MCF 10A (cell line): ENCODE measurements at regions not wholly inside any gene's neighbourhood (a gene's known extent, or its start where the extent isn't known, plus 50 kb on each side); places are given as distances from the start of the nearest gene placed in this dataset.

Source experiments
- BruUV-seq: library from RNA; stranded (reverse); fragments of 400-500 nt; replicated peaks from 2 replicates; lab custom pipeline; 2021; lab: Mats Ljungman, UMichigan
- CTCF ChIA-PET: fragments of 300-600 bp; sonication (Branson Sonifier 250); formaldehyde crosslinking; extraction: SDS; loops from one replicate; lab custom pipeline; 2021; ENCODE audit warnings: antibody characterized with exemption, inconsistent platforms; lab: Yijun Ruan, JAX
- POLR2A ChIA-PET: fragments of 300-600, 350-650 bp; sonication (Branson Sonifier 250); formaldehyde crosslinking; extraction: SDS; loops from one replicate; lab custom pipeline; 2020; ENCODE audit warnings: antibody characterized with exemption, inconsistent platforms; lab: Yijun Ruan, JAX
- DNase-seq: peaks from one replicate; pipeline ENCODE4 v3.0.0-alpha.2; 2018; ENCODE audit not compliant: unreplicated experiment
- H3K27ac Mint-ChIP-seq: one replicate; pipeline ENCODE4 v1.8.0; 2022; ENCODE audit warnings: mild to moderate bottlenecking, low read depth, mixed read lengths; ENCODE audit not compliant: unreplicated experiment
- H3K27me3 Mint-ChIP-seq: one replicate; pipeline ENCODE4 v1.8.0; 2022; ENCODE audit warnings: mixed read lengths; ENCODE audit not compliant: insufficient read depth, unreplicated experiment
- H3K36me3 Mint-ChIP-seq: one replicate; pipeline ENCODE4 v1.8.0; 2022; ENCODE audit warnings: mild to moderate bottlenecking, moderate library complexity, mixed read lengths; ENCODE audit not compliant: insufficient read depth, unreplicated experiment
- H3K4me1 Mint-ChIP-seq: one replicate; pipeline ENCODE4 v1.8.0; 2022; ENCODE audit warnings: mixed read lengths; ENCODE audit not compliant: insufficient read depth, unreplicated experiment
- H3K4me3 Mint-ChIP-seq: one replicate; pipeline ENCODE4 v1.8.0; 2022; ENCODE audit warnings: mild to moderate bottlenecking, moderate library complexity, mixed read lengths; ENCODE audit not compliant: unreplicated experiment
- H3K9me3 Mint-ChIP-seq: one replicate; pipeline ENCODE4 v1.8.0; 2022; ENCODE audit warnings: mixed read lengths; ENCODE audit not compliant: unreplicated experiment
- intact Hi-C: fragments of 100-400 bp; cut with micrococcal nuclease; formaldehyde crosslinking; loops from 2 replicates; pipeline ENCODE4 v1.14.1; 2022
- TF ChIP-seq, protein P1 (sequence below): fragments of 200-600 bp; IDR thresholded peaks from one replicate; pipeline ENCODE4 v1.8.0; 2022; ENCODE audit warnings: antibody characterized with exemption, mild to moderate bottlenecking; ENCODE audit not compliant: unreplicated experiment

DNA sequence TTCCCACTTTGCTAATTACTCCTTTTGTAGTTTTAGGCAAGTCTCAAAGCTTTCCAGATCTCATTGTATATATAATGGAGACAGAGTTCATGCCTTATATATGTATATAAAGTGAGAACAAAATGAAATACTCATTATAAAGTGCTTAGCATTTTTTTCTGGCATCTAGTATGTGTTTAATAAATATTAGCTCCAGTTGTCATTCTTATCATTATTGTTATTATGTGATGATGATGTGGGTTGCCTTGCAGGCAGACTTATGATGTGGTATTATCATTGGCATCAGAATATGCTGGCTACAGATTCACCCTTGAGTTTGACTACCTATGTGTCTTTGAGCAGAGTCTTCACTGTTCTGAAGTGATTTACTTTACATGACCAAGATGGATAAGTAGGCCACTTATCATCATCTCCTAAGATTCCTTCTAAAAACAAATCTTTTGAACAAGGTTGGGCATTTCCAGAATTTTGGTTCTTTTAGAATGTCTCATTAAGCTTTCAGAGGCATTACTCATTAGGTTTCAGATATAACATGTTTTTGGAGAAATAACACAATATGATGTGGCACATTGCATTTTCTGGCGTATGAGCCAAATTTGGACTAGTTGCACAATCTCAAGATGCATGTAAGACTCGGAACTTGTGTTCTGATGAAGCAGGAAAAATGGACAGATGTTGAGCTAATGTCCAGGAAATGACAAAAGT lies 145.6 kb upstream of the TNC start:
- BruUV-seq, result no TSS peak
- Mint-ChIP-seq H3K36me3 (peaks cover 7% of the 10 kb centered on the region), H3K4me3 (no peak overlapping the region), H3K27me3 (no peaks in the 10 kb centered on the region), H3K9me3 (no peaks in the 10 kb centered on the region), H3K27ac (peak overlapping the region; percentile 52), H3K4me1 (peaks cover 45% of the 10 kb centered on the region)
- intact Hi-C loops, result loop anchor here (2.0 to 10.0 kb wide), 2 partner anchors 111 to 147 kb away; no protein-coding TSS in a partner anchor
- ChIA-PET CTCF (interaction anchor here (0.6 kb wide), 3 partner anchors 42 to 1881 kb away, joined by 3 to 4 read pairs (median 3); no protein-coding TSS in a partner anchor), POLR2A (interaction anchor here (0.7 kb wide), 1 partner anchor 205 kb away, joined by 3 read pairs; no protein-coding TSS in a partner anchor)
- TF ChIP-seq, protein P1, sequence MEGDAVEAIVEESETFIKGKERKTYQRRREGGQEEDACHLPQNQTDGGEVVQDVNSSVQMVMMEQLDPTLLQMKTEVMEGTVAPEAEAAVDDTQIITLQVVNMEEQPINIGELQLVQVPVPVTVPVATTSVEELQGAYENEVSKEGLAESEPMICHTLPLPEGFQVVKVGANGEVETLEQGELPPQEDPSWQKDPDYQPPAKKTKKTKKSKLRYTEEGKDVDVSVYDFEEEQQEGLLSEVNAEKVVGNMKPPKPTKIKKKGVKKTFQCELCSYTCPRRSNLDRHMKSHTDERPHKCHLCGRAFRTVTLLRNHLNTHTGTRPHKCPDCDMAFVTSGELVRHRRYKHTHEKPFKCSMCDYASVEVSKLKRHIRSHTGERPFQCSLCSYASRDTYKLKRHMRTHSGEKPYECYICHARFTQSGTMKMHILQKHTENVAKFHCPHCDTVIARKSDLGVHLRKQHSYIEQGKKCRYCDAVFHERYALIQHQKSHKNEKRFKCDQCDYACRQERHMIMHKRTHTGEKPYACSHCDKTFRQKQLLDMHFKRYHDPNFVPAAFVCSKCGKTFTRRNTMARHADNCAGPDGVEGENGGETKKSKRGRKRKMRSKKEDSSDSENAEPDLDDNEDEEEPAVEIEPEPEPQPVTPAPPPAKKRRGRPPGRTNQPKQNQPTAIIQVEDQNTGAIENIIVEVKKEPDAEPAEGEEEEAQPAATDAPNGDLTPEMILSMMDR, result no peak
- peak; percentile 57 for DNase-seq

DNA sequence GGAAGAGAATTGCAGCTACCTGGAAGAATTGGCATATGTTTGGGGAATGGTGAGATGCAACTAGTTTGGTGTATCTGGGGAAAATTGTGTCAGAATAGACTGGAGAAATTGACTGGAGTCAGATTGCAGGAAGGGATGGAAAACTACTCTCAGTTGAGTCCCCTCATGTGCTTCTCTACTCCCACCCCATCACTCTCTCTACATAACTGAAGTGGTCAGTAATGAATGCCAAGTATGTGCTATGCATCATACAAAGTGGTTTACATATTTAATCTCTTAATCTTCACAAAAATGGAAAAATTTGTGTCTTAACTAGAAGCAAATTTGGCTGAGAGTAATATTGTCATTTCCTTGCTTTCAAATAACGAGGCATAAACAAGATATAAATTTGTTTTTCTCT lies 146.4 kb upstream of the TNC start:
- ChIA-PET CTCF (interaction anchor here (0.6 to 0.7 kb wide), 2 partner anchors 69 to 611 kb away, joined by 3 to 4 read pairs; no protein-coding TSS in a partner anchor), POLR2A (no interaction called here)
- Mint-ChIP-seq H3K9me3 (no peaks in the 10 kb centered on the region), H3K36me3 (peaks cover 7% of the 10 kb centered on the region), H3K4me1 (peaks cover 45% of the 10 kb centered on the region), H3K27me3 (no peaks in the 10 kb centered on the region), H3K4me3 (no peak overlapping the region), H3K27ac (peak overlapping the region; percentile 52)
- no TSS peak for BruUV-seq
- TF ChIP-seq, protein P1, result no peak
- DNase-seq, result no peak
- intact Hi-C loops, result loop anchor here (10.0 kb wide), 1 partner anchor 110 kb away; no protein-coding TSS in a partner anchor

DNA sequence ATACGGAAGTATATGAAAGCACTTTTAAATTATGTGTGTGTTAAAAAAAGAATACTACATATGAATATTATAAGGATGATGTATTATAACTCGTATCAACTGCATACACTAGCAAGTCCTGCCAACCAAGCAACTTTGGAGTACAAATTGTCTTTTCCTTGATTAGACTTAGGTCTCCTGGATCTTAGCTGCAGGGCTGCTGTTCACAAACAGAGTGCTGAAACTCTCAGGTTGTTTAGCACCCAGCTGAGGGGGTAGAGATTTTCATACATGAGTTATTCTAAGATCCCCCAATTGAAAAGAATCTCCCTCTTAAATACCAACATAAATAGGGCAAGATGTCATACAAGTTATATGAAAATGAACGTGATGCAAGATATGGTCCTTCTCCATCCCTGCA lies 149.8 kb upstream of the TNC start:
- Mint-ChIP-seq H3K36me3 (peaks cover 7% of the 10 kb centered on the region), H3K9me3 (no peaks in the 10 kb centered on the region), H3K4me3 (no peak overlapping the region), H3K27me3 (no peaks in the 10 kb centered on the region), H3K27ac (no peak overlapping the region), H3K4me1 (peaks cover 29% of the 10 kb centered on the region)
- no TSS peak for BruUV-seq
- intact Hi-C loops, result loop anchor here (10.0 kb wide), 1 partner anchor 107 kb away; no protein-coding TSS in a partner anchor
- peak; percentile 30 for DNase-seq
- ChIA-PET CTCF (interaction anchor here (0.6 to 1.4 kb wide), 3 partner anchors 17 to 1388 kb away, joined by 3 read pairs; no protein-coding TSS in a partner anchor), POLR2A (no interaction called here)
- TF ChIP-seq, protein P1, result no peak

GRCh38 chr9:115275753-115276152 lies 157.8 kb upstream of the TNC start:
- intact Hi-C loops, result no loop called here
- TF ChIP-seq, protein P1, result no peak
- H3K9me3 Mint-ChIP-seq, result no peaks in the 10 kb centered on the region
- no peak overlapping the region for H3K27ac Mint-ChIP-seq
- CTCF ChIA-PET, result interaction anchor here (1.1 kb wide), 1 partner anchor 10 kb away, joined by 6 read pairs; no protein-coding TSS in a partner anchor
- no peaks in the 10 kb centered on the region for H3K27me3 Mint-ChIP-seq
- peak; percentile 17 for DNase-seq
- POLR2A ChIA-PET, result interaction anchor here (0.6 kb wide), 1 partner anchor 26 kb away, joined by 4 read pairs; no protein-coding TSS in a partner anchor
- no peaks in the 10 kb centered on the region for H3K4me1 Mint-ChIP-seq
- H3K4me3 Mint-ChIP-seq, result no peak overlapping the region
- no peaks in the 10 kb centered on the region for H3K36me3 Mint-ChIP-seq
- BruUV-seq, result no TSS peak
